K562 (cell line): ENCODE measurements at regions not wholly inside any gene's neighbourhood (a gene's known extent, or its start where the extent isn't known, plus 50 kb on each side); places are given as distances from the start of the nearest gene placed in this dataset.
A peak's percentile ranks its signal among the peaks of the same experiment; 100 is the strongest.

Source experiments
- ATAC-seq: fragments of 200-7000 bp; cut with Tn5 transposase; 3 replicates; pipeline ENCODE4 v1.9.1; 2020; ENCODE audit warnings: moderate library complexity
- BruUV-seq: library from RNA; stranded (reverse); fragments of 400-500 nt; replicated peaks from 2 replicates; lab custom pipeline; 2021; lab: Mats Ljungman, UMichigan
- CTCF ChIA-PET: fragments of 300-600 bp; formaldehyde crosslinking; extraction: SDS; loops from one replicate; lab custom pipeline; 2021; ENCODE audit warnings: low intra/inter-chr PET ratio; lab: Yijun Ruan, JAX
- POLR2A ChIA-PET: fragments of 300-600, 350-650 bp; sonication (Branson Sonifier 250); formaldehyde crosslinking; extraction: SDS; loops from one replicate; lab custom pipeline; 2021; ENCODE audit warnings: antibody characterized with exemption, inconsistent platforms; lab: Yijun Ruan, JAX
- DNase-seq, 4 experiments: peaks; one replicate each; pipeline versions ENCODE4 v3.0.0 to v3.0.0-alpha.2; 2011 to 2018; ENCODE audit warnings: low spot score in 3 of 4, mixed read lengths in 3 of 4; ENCODE audit errors: extremely low read depth in 1 of 4
- FAIRE-seq: peaks from 2 replicates; lab custom pipeline; 2011; peaks lifted over from hg19 to GRCh38; lab: Jason Lieb, UNC
- H2AFZ ChIP-seq: 2 replicates; pipeline ENCODE4 v1.6.0; 2011; ENCODE audit warnings: low read depth, low read length, control low read depth, inconsistent platforms
- H3K27ac ChIP-seq: fragments of 200-600 bp; 3 replicates; pipeline ENCODE4 v1.8.0; 2011; ENCODE audit warnings: low read depth, mild to moderate bottlenecking, control low read depth, inconsistent platforms, low read length, moderate library complexity, mixed read lengths; ENCODE audit errors: extremely low read depth
- H3K27me3 ChIP-seq, 2 experiments: fragments of 300-600 bp in 1 of 2; 2 replicates in 1 of 2; 3 replicates in 1 of 2; pipeline versions ENCODE4 v1.6.0 to v1.8.0; 2011; ENCODE audit warnings: inconsistent platforms in 2 of 2, low read length in 2 of 2, mild to moderate bottlenecking in 1 of 2, mixed read lengths in 1 of 2, moderate library complexity in 1 of 2; ENCODE audit not compliant: control insufficient read depth in 2 of 2, insufficient read depth in 2 of 2
- H3K36me3 ChIP-seq: fragments of 300-600 bp; 3 replicates; pipeline ENCODE4 v1.8.0; 2011; ENCODE audit warnings: mild to moderate bottlenecking, low read length, inconsistent platforms; ENCODE audit not compliant: control insufficient read depth, insufficient read depth
- H3K4me1 ChIP-seq, 2 experiments: fragments of 200-600 bp in 1 of 2; replicated peaks in 1 of 2; 2 replicates in 1 of 2; 3 replicates in 1 of 2; pipeline versions ENCODE4 v1.5.1 to v1.8.0; 2011; ENCODE audit warnings: inconsistent platforms in 2 of 2, low read length in 2 of 2, mild to moderate bottlenecking in 1 of 2, mixed read lengths in 1 of 2, moderate library complexity in 1 of 2; ENCODE audit not compliant: control insufficient read depth in 2 of 2, insufficient read depth in 2 of 2
- H3K4me2 ChIP-seq: 2 replicates; pipeline ENCODE4 v1.6.1; 2011; ENCODE audit warnings: low read length, control low read depth, inconsistent platforms, mixed read lengths; ENCODE audit not compliant: insufficient read depth
- H3K4me3 ChIP-seq: fragments of 200-600 bp; sonication (generic), shearing (Covaris generic); 2 replicates; pipeline ENCODE4 v1.5.1; 2016; ENCODE audit warnings: control low read depth, inconsistent platforms
- H3K79me2 ChIP-seq: fragments of 200-600 bp; 3 replicates; pipeline ENCODE4 v1.8.0; 2011; ENCODE audit warnings: low read length, inconsistent platforms; ENCODE audit not compliant: control insufficient read depth, insufficient read depth
- H3K9ac ChIP-seq, 2 experiments: 2 replicates each; pipeline versions ENCODE4 v1.6.0 to v1.6.1; 2011; ENCODE audit warnings: low read depth in 2 of 2, low read length in 2 of 2, control low read depth in 1 of 2, inconsistent platforms in 1 of 2, mild to moderate bottlenecking in 1 of 2, mixed read lengths in 1 of 2; ENCODE audit not compliant: insufficient read depth in 1 of 2
- H3K9me1 ChIP-seq: one replicate; pipeline ENCODE4 v1.6.0; 2011; ENCODE audit warnings: inconsistent platforms, mild to moderate bottlenecking, low read length, moderate library complexity; ENCODE audit not compliant: control insufficient read depth, insufficient read depth
- H3K9me3 ChIP-seq: replicated peaks from 2 replicates; pipeline ENCODE4 v1.5.1; 2011; ENCODE audit warnings: low read depth, low read length, inconsistent platforms; ENCODE audit not compliant: control insufficient read depth, insufficient read depth
- H4K20me1 ChIP-seq: replicated peaks from 2 replicates; pipeline ENCODE4 v1.6.1; 2011; ENCODE audit warnings: low read length, inconsistent platforms, mixed read lengths; ENCODE audit not compliant: control insufficient read depth, insufficient read depth
- FOXK2 ChIP-seq, 2 experiments: fragments of 450-650 bp; IDR thresholded peaks in 1 of 2; conservative IDR thresholded peaks in 1 of 2; 2 replicates each; pipeline ENCODE4 v1.6.1; 2016; ENCODE audit warnings: low read depth in 2 of 2, mild to moderate bottlenecking in 1 of 2
- GABPA ChIP-seq: fragments of 200-800 bp; sonication (Bioruptor generic); conservative IDR thresholded peaks from 2 replicates; pipeline ENCODE4 v1.6.1; 2016; ENCODE audit warnings: low read depth, missing genetic modification characterization, missing compliant biosample characterization
- RFX1 ChIP-seq: fragments of 450-650 bp; IDR thresholded peaks from 2 replicates; pipeline ENCODE4 v1.6.1; 2016; ENCODE audit warnings: mild to moderate bottlenecking, moderate library complexity
- YY1 ChIP-seq, 3 experiments: IDR thresholded peaks; 2 replicates each; pipeline ENCODE4 v1.6.1; 2011; ENCODE audit warnings: low read length in 2 of 3, mild to moderate bottlenecking in 2 of 3, moderate library complexity in 2 of 3, borderline replicate concordance in 1 of 3, control low read depth in 1 of 3, low read depth in 1 of 3; ENCODE audit not compliant: insufficient read depth in 3 of 3, insufficient replicate concordance in 2 of 3, control insufficient read depth in 1 of 3, insufficient read length in 1 of 3; ENCODE audit errors: extremely low read depth in 1 of 3
- ZBTB8A ChIP-seq: fragments of 450-650 bp; IDR thresholded peaks from 2 replicates; pipeline ENCODE4 v1.6.1; 2018; ENCODE audit warnings: mild to moderate bottlenecking, moderate library complexity; ENCODE audit not compliant: partially characterized antibody
- WGBS: fragments of 100-300 bp; shearing (Covaris generic); methylation state at CpG from one replicate; pipeline ENCODE4 v1.1.6; 2016; ENCODE audit warnings: low coverage, mixed read lengths; ENCODE audit not compliant: insufficient coverage; ENCODE audit errors: missing lambda C conversion rate; 5-methylcytosine and 5-hydroxymethylcytosine counted together
- in situ Hi-C: fragments of 300-500 bp; cut with MboI; formaldehyde crosslinking; loops from 4 replicates; pipeline ENCODE4 v1.15.0; 2018; ENCODE audit warnings: inconsistent platforms, mixed read lengths
- intact Hi-C: fragments of 100-400 bp; cut with micrococcal nuclease; formaldehyde crosslinking; loops from 2 replicates; pipeline ENCODE4 v1.14.2; 2022
- TF ChIP-seq, protein P1 (sequence below), 2 experiments: IDR thresholded peaks; 2 replicates each; pipeline ENCODE4 v1.6.1; 2011; ENCODE audit warnings: borderline replicate concordance in 1 of 2, control low read depth in 1 of 2, low read depth in 1 of 2, low read length in 1 of 2, mild to moderate bottlenecking in 1 of 2, mixed read lengths in 1 of 2, moderate library complexity in 1 of 2; ENCODE audit not compliant: insufficient read depth in 1 of 2, insufficient read length in 1 of 2, poor library complexity in 1 of 2, severe bottlenecking in 1 of 2; ENCODE audit errors: extremely low read depth in 1 of 2

DNA sequence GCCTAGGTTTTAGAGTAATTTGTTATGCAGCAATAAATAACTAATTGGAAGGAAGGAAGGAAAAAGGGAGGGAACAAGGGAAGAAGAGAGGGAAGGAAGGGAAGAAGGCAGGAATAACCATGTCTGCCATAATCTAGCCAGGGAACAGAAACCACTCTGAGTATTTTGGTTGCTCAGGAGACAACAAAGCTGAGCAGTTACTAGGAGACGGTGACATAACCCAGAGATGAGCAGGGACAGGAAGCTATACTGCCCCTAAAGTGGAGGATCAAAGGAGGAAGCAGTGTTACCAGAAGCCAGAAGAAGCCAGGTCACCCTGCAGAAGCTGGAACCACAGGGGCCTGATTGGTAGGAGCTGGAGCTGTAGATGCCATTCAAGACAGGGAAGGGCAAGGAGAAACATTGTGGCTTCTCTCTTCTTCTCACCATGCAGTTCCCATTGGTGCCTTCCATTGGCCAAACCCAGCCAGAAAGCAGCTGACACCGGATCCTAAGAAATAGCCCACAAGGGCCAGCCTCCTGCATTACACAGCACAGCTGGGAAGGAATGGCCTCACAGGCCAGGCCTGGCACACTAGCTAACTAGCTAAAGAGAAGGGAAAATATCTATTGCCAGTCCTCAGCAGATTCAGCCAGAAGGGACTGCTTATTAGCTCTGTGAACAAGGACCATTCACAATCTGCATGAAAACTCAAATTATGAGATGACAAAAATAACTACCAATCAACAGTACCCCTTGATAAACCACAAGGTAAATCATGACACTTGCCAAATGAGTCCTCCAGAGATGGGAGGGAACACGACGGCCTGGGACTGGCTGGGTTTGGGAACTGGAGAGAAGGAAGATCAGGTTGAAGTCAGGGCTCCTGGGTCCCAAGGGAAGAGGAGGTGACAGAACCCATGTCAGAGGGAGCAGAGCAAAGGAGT, 184.5 kb upstream of the NFE2L3 start:
- BruUV-seq, result no TSS peak

DNA sequence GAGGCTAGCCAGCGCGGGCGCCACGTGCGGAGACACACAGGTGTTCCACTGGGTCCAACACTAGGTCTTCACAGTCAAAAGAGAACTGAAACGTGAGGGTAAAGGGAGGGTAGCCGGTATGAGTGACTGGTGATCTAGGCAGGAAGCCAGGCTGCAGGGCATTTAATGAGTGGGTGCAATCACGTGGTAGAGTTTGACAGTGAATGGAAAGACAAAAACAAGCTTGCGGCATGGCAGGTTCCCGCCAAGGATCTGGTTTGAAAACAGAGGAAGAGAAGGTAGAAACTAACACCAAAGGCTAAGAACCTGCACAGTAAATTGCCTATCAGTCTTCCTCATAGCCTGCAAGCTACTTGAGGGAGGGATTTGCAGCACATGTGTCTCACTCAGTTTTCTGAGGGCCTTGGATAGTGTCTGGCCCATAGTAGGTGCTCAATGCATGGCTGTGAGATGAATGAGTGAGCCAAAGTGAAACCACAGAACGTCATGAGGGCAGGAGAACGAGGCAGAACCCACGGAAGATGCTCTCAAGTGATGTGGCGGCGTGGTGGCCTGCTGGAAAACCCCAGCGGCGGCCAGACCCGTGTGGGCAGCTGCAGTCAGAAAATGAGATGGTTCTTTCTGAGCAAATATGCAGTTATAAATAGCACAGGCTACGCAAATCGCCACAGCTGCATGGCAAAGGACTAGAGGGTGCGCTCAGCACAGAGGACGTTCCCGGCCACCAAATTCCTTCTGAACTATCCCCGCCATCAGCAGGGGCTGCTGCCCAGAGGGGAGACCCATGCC, 183.6 kb upstream of the NFE2L3 start:
- Histone ChIP-seq H3K27ac (no peak overlapping the region), H3K4me3 (no peak overlapping the region), H3K79me2 (no peaks in the 10 kb centered on the region), H3K36me3 (no peaks in the 10 kb centered on the region), H4K20me1 (no peaks in the 10 kb centered on the region), H3K4me2 (peak overlapping the region; percentile 11; the same call in 1 of the 2 replicates), H2AFZ (no peak overlapping the region), H3K9ac (peak overlapping the region in 1 of 2 experiments; percentile 45; a peak in 1 of 4 replicates), H3K9me1 (no peaks in the 10 kb centered on the region), H3K27me3 (peaks cover 23 to 32% of the 10 kb centered on the region in 2 experiments; a peak in 4 of 5 replicates), H3K4me1 (no peaks in the 10 kb centered on the region; a peak in 1 of 5 replicates), H3K9me3 (no peaks in the 10 kb centered on the region)
- no TSS peak for BruUV-seq
- in situ Hi-C loops, result no loop called here
- 9% methylated on average over 24 of the region's 24 CpGs for WGBS
- no peak for FAIRE-seq
- ChIA-PET CTCF (no interaction called here), POLR2A (interaction anchor here (0.5 to 1.4 kb wide), 2 partner anchors 9 to 352 kb away, joined by 3 read pairs; no protein-coding TSS in a partner anchor)
- peak; percentile 33; the same call in 1 of the 3 replicates for ATAC-seq
- intact Hi-C loops, result no loop called here
- DNase-seq, result no peak
- TF ChIP-seq YY1 (IDR thresholded peaks at IDR 0.05; ENCODE audit: borderline replicate concordance in 1 of 3, control insufficient read depth in 1 of 3, extremely low read depth in 1 of 3, insufficient read depth in 3 of 3, insufficient read length in 1 of 3, insufficient replicate concordance in 2 of 3, low read depth in 1 of 3, low read length in 2 of 3) (peak in 1 of 3 experiments; percentile 14), ZBTB8A (no peak)
- TF ChIP-seq, protein P1, sequence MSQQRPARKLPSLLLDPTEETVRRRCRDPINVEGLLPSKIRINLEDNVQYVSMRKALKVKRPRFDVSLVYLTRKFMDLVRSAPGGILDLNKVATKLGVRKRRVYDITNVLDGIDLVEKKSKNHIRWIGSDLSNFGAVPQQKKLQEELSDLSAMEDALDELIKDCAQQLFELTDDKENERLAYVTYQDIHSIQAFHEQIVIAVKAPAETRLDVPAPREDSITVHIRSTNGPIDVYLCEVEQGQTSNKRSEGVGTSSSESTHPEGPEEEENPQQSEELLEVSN (IDR thresholded peaks at IDR 0.05; ENCODE audit: borderline replicate concordance in 1 of 2, extremely low read depth in 1 of 2, insufficient read depth in 1 of 2, insufficient read length in 1 of 2, low read depth in 1 of 2, low read length in 1 of 2, poor library complexity in 1 of 2, severe bottlenecking in 1 of 2), result peak in 1 of 2 experiments; percentile 18

More for the DNA sequence above, 184.5 kb upstream of the NFE2L3 start:
- H3K27ac ChIP-seq, result no peak overlapping the region
- H3K4me1 ChIP-seq, result no peaks in the 10 kb centered on the region; a peak in 1 of 5 replicates
- no peak overlapping the region for H3K9ac ChIP-seq
- no peak for DNase-seq
- H3K9me1 ChIP-seq, result no peaks in the 10 kb centered on the region
- H3K4me3 ChIP-seq, result no peak overlapping the region
- no peak for ATAC-seq
- FAIRE-seq, result no peak
- H3K27me3 ChIP-seq, result peaks cover 26 to 37% of the 10 kb centered on the region in 2 experiments
- H4K20me1 ChIP-seq, result no peaks in the 10 kb centered on the region
- intact Hi-C loops, result no loop called here
- no peaks in the 10 kb centered on the region for H3K36me3 ChIP-seq
- no peak overlapping the region for H2AFZ ChIP-seq
- H3K79me2 ChIP-seq, result no peaks in the 10 kb centered on the region
- in situ Hi-C loops, result no loop called here
- ChIA-PET POLR2A (interaction anchor here (1.2 to 1.4 kb wide), 2 partner anchors 9 to 10 kb away, joined by 3 to 4 read pairs; no protein-coding TSS in a partner anchor), CTCF (no interaction called here)
- peak; percentile 52 for TF ChIP-seq RFX1
- peak; percentile 50 for TF ChIP-seq GABPA
- TF ChIP-seq FOXK2 (conservative IDR thresholded peaks at IDR 0.05 in 1 of 2, IDR thresholded peaks at IDR 0.05 in 1 of 2; ENCODE audit: low read depth in 2 of 2), result no peak
- no peaks in the 10 kb centered on the region for H3K9me3 ChIP-seq
- no peak overlapping the region for H3K4me2 ChIP-seq
- 3% methylated on average over 4 of the region's 4 CpGs for WGBS
